ENCODE measurements at regions not wholly inside any gene's neighbourhood (a gene's known extent, or its start where the extent isn't known, plus 50 kb on each side); places are given as distances from the start of the nearest gene placed in this dataset.

DNA sequence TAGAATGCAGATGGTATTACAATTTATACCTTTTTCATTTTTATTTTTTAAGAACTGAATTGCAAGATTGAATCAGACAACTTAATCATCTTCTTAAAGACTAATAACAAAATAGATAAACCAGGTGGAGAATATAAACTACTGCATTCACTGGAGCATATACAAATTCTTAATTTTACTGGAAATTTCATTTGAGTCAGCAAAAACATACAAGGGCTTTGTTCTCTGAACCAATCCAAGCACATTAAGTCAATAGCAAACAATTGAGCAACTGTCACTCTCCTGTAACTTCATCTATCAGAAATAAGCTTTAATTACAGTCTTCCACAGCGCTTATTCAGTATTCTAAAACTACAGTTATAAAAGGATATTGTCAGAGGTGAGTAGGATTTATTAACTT lies 167.4 kb upstream of the OBI1 start:
- ChIA-PET POLR2A (no interaction called here), CTCF (no interaction called here)
- Histone ChIP-seq H3K4me1 (no peaks in the 10 kb centered on the region), H3K4me2 (no peak overlapping the region), H3K27ac (no peak overlapping the region), H3K4me3 (no peak overlapping the region), H3K9me3 (no peaks in the 10 kb centered on the region)
- 6% methylated on average over 1 of the region's 1 CpG for WGBS (ENCODE audit: missing lambda C conversion rate)
- TF ChIP-seq SMC3 (IDR thresholded peaks at IDR 0.05) (no peak), FOSB (CRISPR knock-in tag; IDR thresholded peaks at IDR 0.05) (no peak), TFCP2L1 (CRISPR knock-in tag; IDR thresholded peaks at IDR 0.05) (no peak), MAFK (IDR thresholded peaks at IDR 0.05; ENCODE audit: partially characterized antibody) (peak; percentile 52)
- TF ChIP-seq, protein P1, sequence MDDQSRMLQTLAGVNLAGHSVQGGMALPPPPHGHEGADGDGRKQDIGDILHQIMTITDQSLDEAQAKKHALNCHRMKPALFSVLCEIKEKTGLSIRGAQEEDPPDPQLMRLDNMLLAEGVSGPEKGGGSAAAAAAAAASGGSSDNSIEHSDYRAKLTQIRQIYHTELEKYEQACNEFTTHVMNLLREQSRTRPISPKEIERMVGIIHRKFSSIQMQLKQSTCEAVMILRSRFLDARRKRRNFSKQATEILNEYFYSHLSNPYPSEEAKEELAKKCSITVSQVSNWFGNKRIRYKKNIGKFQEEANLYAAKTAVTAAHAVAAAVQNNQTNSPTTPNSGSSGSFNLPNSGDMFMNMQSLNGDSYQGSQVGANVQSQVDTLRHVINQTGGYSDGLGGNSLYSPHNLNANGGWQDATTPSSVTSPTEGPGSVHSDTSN (IDR thresholded peaks at IDR 0.05) = no peak
- no peak for ATAC-seq
- DNase-seq (ENCODE audit: low read depth in 1 of 2, low spot score in 1 of 2) = no peak
- no peak for FAIRE-seq

DNA sequence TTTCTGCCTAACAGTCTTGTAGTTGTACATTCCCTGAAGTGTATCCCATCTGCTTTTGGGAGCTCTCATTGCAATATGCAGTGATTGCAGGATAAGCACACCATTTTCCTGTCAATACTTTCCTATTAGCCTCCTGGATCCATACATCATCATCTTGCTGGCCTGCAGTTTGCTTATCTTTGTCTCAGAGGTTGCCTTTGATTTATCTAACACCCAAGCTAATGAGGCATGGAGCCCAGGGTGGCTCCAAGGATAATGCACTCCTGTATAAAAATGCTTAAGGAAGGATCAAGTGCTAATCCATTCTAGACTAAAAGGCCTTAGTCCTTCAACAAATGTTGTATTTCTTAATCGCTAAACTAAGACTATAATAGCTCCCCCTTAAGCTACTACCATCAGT lies 161.6 kb upstream of the OBI1 start:
- Histone ChIP-seq H3K27ac (no peak overlapping the region), H3K9me3 (no peaks in the 10 kb centered on the region), H3K4me2 (no peak overlapping the region), H3K4me1 (no peaks in the 10 kb centered on the region), H3K4me3 (no peak overlapping the region)
- ChIA-PET POLR2A (no interaction called here), CTCF (no interaction called here)
- ATAC-seq = no peak
- no peak for DNase-seq (ENCODE audit: low read depth in 1 of 2, low spot score in 1 of 2)
- 63% methylated on average over 1 of the region's 1 CpG for WGBS (ENCODE audit: missing lambda C conversion rate)
- no peak for FAIRE-seq
- TF ChIP-seq HES2 (IDR thresholded peaks at IDR 0.05) (no peak), ATOH8 (CRISPR knock-in tag; IDR thresholded peaks at IDR 0.05; ENCODE audit: low read depth) (no peak), CHD4 (IDR thresholded peaks at IDR 0.05; ENCODE audit: borderline replicate concordance) (no peak), ELK1 (IDR thresholded peaks at IDR 0.05; ENCODE audit: low read depth, low read length) (no peak), ZFP36 (IDR thresholded peaks at IDR 0.05; ENCODE audit: borderline replicate concordance, partially characterized antibody) (no peak), EHF (CRISPR knock-in tag; IDR thresholded peaks at IDR 0.05) (no peak), FOSB (CRISPR knock-in tag; IDR thresholded peaks at IDR 0.05) (no peak), RFX5 (IDR thresholded peaks at IDR 0.05) (no peak), CBX8 (IDR thresholded peaks at IDR 0.05) (no peak), TP53 (CRISPR knock-in tag; IDR thresholded peaks at IDR 0.05) (no peak), FOSL2 (IDR thresholded peaks at IDR 0.05) (no peak), FOSL2 (CRISPR knock-in tag; IDR thresholded peaks at IDR 0.05) (no peak), JUNB (IDR thresholded peaks at IDR 0.05) (no peak), JUN (IDR thresholded peaks at IDR 0.05) (no peak), TFCP2L1 (CRISPR knock-in tag; IDR thresholded peaks at IDR 0.05) (no peak)
- TF ChIP-seq, protein P2, sequence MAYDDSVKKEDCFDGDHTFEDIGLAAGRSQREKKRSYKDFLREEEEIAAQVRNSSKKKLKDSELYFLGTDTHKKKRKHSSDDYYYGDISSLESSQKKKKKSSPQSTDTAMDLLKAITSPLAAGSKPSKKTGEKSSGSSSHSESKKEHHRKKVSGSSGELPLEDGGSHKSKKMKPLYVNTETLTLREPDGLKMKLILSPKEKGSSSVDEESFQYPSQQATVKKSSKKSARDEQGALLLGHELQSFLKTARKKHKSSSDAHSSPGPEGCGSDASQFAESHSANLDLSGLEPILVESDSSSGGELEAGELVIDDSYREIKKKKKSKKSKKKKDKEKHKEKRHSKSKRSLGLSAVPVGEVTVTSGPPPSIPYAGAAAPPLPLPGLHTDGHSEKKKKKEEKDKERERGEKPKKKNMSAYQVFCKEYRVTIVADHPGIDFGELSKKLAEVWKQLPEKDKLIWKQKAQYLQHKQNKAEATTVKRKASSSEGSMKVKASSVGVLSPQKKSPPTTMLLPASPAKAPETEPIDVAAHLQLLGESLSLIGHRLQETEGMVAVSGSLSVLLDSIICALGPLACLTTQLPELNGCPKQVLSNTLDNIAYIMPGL (CRISPR knock-in tag; IDR thresholded peaks at IDR 0.05; ENCODE audit: borderline replicate concordance) = no peak
- TF ChIP-seq, protein P3, sequence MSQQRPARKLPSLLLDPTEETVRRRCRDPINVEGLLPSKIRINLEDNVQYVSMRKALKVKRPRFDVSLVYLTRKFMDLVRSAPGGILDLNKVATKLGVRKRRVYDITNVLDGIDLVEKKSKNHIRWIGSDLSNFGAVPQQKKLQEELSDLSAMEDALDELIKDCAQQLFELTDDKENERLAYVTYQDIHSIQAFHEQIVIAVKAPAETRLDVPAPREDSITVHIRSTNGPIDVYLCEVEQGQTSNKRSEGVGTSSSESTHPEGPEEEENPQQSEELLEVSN (IDR thresholded peaks at IDR 0.05; ENCODE audit: borderline replicate concordance, low read depth) = no peak

- POLR2A ChIA-PET = no interaction called here
- Histone ChIP-seq H3K4me1 (no peaks in the 10 kb centered on the region), H3K9me3 (no peaks in the 10 kb centered on the region), H3K4me2 (no peak overlapping the region), H3K27ac (no peak overlapping the region), H3K4me3 (no peak overlapping the region)
- no peak for FAIRE-seq
- 33% methylated on average over 14 of the region's 15 CpGs for WGBS (ENCODE audit: missing lambda C conversion rate)
- ATAC-seq = no peak
- CTCF ChIA-PET = no interaction called here
- no peak for DNase-seq (ENCODE audit: low read depth in 1 of 2, low spot score in 1 of 2)
- no peak for TF ChIP-seq REST (IDR thresholded peaks at IDR 0.05)
- TF ChIP-seq CBX2 (IDR thresholded peaks at IDR 0.05; ENCODE audit: borderline replicate concordance, low read depth) = no peak
- TF ChIP-seq, protein P4, sequence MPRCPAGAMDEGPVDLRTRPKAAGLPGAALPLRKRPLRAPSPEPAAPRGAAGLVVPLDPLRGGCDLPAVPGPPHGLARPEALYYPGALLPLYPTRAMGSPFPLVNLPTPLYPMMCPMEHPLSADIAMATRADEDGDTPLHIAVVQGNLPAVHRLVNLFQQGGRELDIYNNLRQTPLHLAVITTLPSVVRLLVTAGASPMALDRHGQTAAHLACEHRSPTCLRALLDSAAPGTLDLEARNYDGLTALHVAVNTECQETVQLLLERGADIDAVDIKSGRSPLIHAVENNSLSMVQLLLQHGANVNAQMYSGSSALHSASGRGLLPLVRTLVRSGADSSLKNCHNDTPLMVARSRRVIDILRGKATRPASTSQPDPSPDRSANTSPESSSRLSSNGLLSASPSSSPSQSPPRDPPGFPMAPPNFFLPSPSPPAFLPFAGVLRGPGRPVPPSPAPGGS (IDR thresholded peaks at IDR 0.05) = no peak
- no peak for TF ChIP-seq POLR2AphosphoS2 (conservative IDR thresholded peaks at IDR 0.05; ENCODE audit: low read length)
- no peak for TF ChIP-seq BHLHE40 (IDR thresholded peaks at IDR 0.05; ENCODE audit: low read depth, low read length)
- no peak for TF ChIP-seq CHD4 (IDR thresholded peaks at IDR 0.05; ENCODE audit: borderline replicate concordance)
- TF ChIP-seq SREBF2 (IDR thresholded peaks at IDR 0.05) = no peak
Measured at GRCh38 chr13:78816592-78816991, 157.6 kb upstream of the OBI1 start.

Measured in A549 (cell line).